ENCODE measurements at regions not wholly inside any gene's neighbourhood (a gene's known extent, or its start where the extent isn't known, plus 50 kb on each side); places are given as distances from the start of the nearest gene placed in this dataset.
A peak's percentile ranks its signal among the peaks of the same experiment; 100 is the strongest.

- TF ChIP-seq TIGD3 (CRISPR knock-in tag; IDR thresholded peaks at IDR 0.05; ENCODE audit: borderline replicate concordance) = 0 out of 2 replicates have a peak, but pooled peaks have one; percentile 72
- TF ChIP-seq ZNF292 (CRISPR knock-in tag; IDR thresholded peaks at IDR 0.05; ENCODE audit: borderline replicate concordance, low read depth) = peak; percentile 97
- peak; percentile 52 for TF ChIP-seq ARID5B (CRISPR knock-in tag; IDR thresholded peaks at IDR 0.05)
- peak; percentile 60; the same call in 1 of the 2 replicates for TF ChIP-seq NRL (CRISPR knock-in tag; IDR thresholded peaks at IDR 0.05; ENCODE audit: borderline replicate concordance)
- TF ChIP-seq ZGPAT (CRISPR knock-in tag; IDR thresholded peaks at IDR 0.05) = peak; percentile 42; the same call in 1 of the 2 replicates
- TF ChIP-seq ZNF558 (CRISPR knock-in tag; IDR thresholded peaks at IDR 0.05; ENCODE audit: borderline replicate concordance) = no peak; the same call in 1 of the 2 replicates
- TF ChIP-seq ZNF362 (CRISPR knock-in tag; IDR thresholded peaks at IDR 0.05; ENCODE audit: borderline replicate concordance) = peak; percentile 50; the same call in 1 of the 2 replicates
- no peak for TF ChIP-seq RBAK (CRISPR knock-in tag; IDR thresholded peaks at IDR 0.05)
- 0 out of 2 replicates have a peak, but pooled peaks have one; percentile 29 for TF ChIP-seq ZNF644 (CRISPR knock-in tag; IDR thresholded peaks at IDR 0.05; ENCODE audit: low read depth)
- TF ChIP-seq MAZ (IDR thresholded peaks at IDR 0.05; ENCODE audit: borderline replicate concordance, low read depth, low read length) = no peak
- TF ChIP-seq MAZ (CRISPR knock-in tag; IDR thresholded peaks at IDR 0.05; ENCODE audit: low read depth) = peak; percentile 33; the same call in 1 of the 2 replicates
- peak; percentile 29; the same call in 1 of the 2 replicates for TF ChIP-seq NR2F6 (IDR thresholded peaks at IDR 0.05)
- TF ChIP-seq NR2F6 (CRISPR knock-in tag; IDR thresholded peaks at IDR 0.05) = peak; percentile 68
- TF ChIP-seq TCF7 (IDR thresholded peaks at IDR 0.05; ENCODE audit: low read depth) = no peak
- peak; percentile 56; the same call in 1 of the 2 replicates for TF ChIP-seq ARID4A (CRISPR knock-in tag; IDR thresholded peaks at IDR 0.05; ENCODE audit: borderline replicate concordance)
- no peak for TF ChIP-seq NFE2L2 (IDR thresholded peaks at IDR 0.05; ENCODE audit: low read length)
- TF ChIP-seq ZNF883 (CRISPR knock-in tag; IDR thresholded peaks at IDR 0.05; ENCODE audit: not compliant biosample characterization) = peak; percentile 36
Measured at GRCh38 chr1:25140073-25140797, 92.1 kb downstream of the SYF2 start (continued).

Data from HepG2 (cell line).